SU-DHL-6 (cell line): ENCODE measurements at regions not wholly inside any gene's neighbourhood (a gene's known extent, or its start where the extent isn't known, plus 50 kb on each side); places are given as distances from the start of the nearest gene placed in this dataset.
"Not testable (repeated sequence)": the region's sequence is repeated elsewhere in the genome, so short reads cannot be mapped to it uniquely, and the experiment has no call there.

Source experiments
- H2AFZ ChIP-seq: fragments of 200-600 bp; sonication (generic); 2 replicates; pipeline ENCODE4 v1.6.1; 2014; ENCODE audit warnings: low read depth, mild to moderate bottlenecking, moderate library complexity, mixed read lengths, antibody characterized with exemption, low read length; ENCODE audit not compliant: severe bottlenecking
- H3F3A ChIP-seq: fragments of 200-600 bp; shearing (Covaris generic); 2 replicates; pipeline ENCODE4 v1.6.0; 2016; ENCODE audit warnings: antibody characterized with exemption, mild to moderate bottlenecking; ENCODE audit not compliant: insufficient read depth
- H3K27ac ChIP-seq: fragments of 200-600 bp; sonication (generic); 2 replicates; pipeline ENCODE4 v1.5.1; 2016; ENCODE audit warnings: low read depth, mild to moderate bottlenecking, low read length, moderate library complexity, mixed read lengths
- H3K27me3 ChIP-seq: fragments of 200-600 bp; sonication (generic), shearing (Covaris generic); 2 replicates; pipeline ENCODE4 v1.6.0; 2014; ENCODE audit warnings: mild to moderate bottlenecking, low read length
- H3K36me3 ChIP-seq: fragments of 200-600 bp; sonication (generic); 2 replicates; pipeline ENCODE4 v1.6.1; 2014; ENCODE audit warnings: mild to moderate bottlenecking, low read length, mixed read lengths
- H3K4me2 ChIP-seq: fragments of 300-600, 200-600 bp; shearing (Covaris generic), sonication (generic); 2 replicates; pipeline ENCODE4 v1.6.0; 2014; ENCODE audit warnings: low read length, low read depth, mild to moderate bottlenecking; ENCODE audit not compliant: poor library complexity, severe bottlenecking
- H3K4me3 ChIP-seq: fragments of 200-600 bp; sonication (generic); 2 replicates; pipeline ENCODE4 v1.5.1; 2014; ENCODE audit warnings: antibody characterized with exemption, low read length, mild to moderate bottlenecking, mixed read lengths; ENCODE audit not compliant: insufficient read depth, poor library complexity, severe bottlenecking
- H3K79me2 ChIP-seq: fragments of 200-600 bp; sonication (generic); 2 replicates; pipeline ENCODE4 v1.6.1; 2014; ENCODE audit warnings: mild to moderate bottlenecking, low read length, moderate library complexity; ENCODE audit not compliant: insufficient read depth
- H3K9ac ChIP-seq: fragments of 200-600 bp; sonication (generic); 2 replicates; pipeline ENCODE4 v1.7.0; 2014; ENCODE audit warnings: mild to moderate bottlenecking, low read length
- H3K9me2 ChIP-seq: fragments of 200-600 bp; sonication (generic); replicated peaks from 2 replicates; pipeline ENCODE4 v1.6.1; 2014; ENCODE audit warnings: low read length; ENCODE audit not compliant: insufficient read depth
- H3K9me3 ChIP-seq: fragments of 200-600 bp; sonication (generic); 2 replicates; pipeline ENCODE4 v1.6.1; 2014; ENCODE audit warnings: low read length, mixed read lengths; ENCODE audit not compliant: insufficient read depth
- H4K20me1 ChIP-seq: fragments of 200-600 bp; sonication (generic); 2 replicates; pipeline ENCODE4 v1.6.1; 2014; ENCODE audit warnings: low read depth, mild to moderate bottlenecking, antibody characterized with exemption, low read length, moderate library complexity, mixed read lengths
- EZH2phosphoT487 ChIP-seq: fragments of 200-600 bp; sonication (generic), shearing (Covaris generic); conservative IDR thresholded peaks from 2 replicates; pipeline ENCODE4 v1.6.1; 2018; ENCODE audit warnings: mild to moderate bottlenecking, antibody characterized with exemption, low read length, moderate library complexity, mixed read lengths
- TF ChIP-seq, protein P1 (sequence below): fragments of 200-600 bp; sonication (generic); IDR thresholded peaks from one replicate; pipeline ENCODE4 v1.5.1; 2017; ENCODE audit warnings: antibody characterized with exemption, mild to moderate bottlenecking, low read length, moderate library complexity; ENCODE audit not compliant: insufficient read depth, poor library complexity, severe bottlenecking

DNA sequence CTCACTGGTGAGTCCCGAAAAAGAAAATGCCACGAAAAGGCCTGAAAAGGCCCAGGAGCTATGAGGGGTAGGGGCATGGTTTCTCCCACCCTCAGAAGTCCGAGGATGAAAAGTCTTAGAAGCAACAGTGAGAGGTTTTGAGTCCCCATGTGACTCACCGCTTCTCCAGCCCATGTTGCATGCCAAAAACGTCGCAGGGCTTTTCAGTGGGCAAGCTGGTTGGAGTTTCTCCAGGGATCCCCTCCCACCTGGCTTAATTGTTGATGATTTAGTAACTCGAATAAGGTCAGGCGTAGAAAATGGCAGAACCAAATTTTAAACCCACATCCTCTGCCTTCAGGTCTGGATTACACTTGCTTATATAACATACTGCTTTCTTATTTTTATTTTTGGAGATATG lies 96.3 kb upstream of the ARMC3 start:
- TF ChIP-seq EZH2phosphoT487: no peak
- TF ChIP-seq, protein P1, sequence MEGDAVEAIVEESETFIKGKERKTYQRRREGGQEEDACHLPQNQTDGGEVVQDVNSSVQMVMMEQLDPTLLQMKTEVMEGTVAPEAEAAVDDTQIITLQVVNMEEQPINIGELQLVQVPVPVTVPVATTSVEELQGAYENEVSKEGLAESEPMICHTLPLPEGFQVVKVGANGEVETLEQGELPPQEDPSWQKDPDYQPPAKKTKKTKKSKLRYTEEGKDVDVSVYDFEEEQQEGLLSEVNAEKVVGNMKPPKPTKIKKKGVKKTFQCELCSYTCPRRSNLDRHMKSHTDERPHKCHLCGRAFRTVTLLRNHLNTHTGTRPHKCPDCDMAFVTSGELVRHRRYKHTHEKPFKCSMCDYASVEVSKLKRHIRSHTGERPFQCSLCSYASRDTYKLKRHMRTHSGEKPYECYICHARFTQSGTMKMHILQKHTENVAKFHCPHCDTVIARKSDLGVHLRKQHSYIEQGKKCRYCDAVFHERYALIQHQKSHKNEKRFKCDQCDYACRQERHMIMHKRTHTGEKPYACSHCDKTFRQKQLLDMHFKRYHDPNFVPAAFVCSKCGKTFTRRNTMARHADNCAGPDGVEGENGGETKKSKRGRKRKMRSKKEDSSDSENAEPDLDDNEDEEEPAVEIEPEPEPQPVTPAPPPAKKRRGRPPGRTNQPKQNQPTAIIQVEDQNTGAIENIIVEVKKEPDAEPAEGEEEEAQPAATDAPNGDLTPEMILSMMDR: no peak
- Histone ChIP-seq H3K79me2 (no peaks in the 10 kb centered on the region), H2AFZ (no peak overlapping the region), H3F3A (no peaks in the 10 kb centered on the region), H3K9me3 (no peaks in the 10 kb centered on the region), H3K4me3 (no peak overlapping the region), H4K20me1 (no peaks in the 10 kb centered on the region), H3K27me3 (no peaks in the 10 kb centered on the region), H3K27ac (no peak overlapping the region), H3K36me3 (no peaks in the 10 kb centered on the region), H3K9ac (no peak overlapping the region), H3K9me2 (no peaks in the 10 kb centered on the region), H3K4me2 (no peak overlapping the region)

DNA sequence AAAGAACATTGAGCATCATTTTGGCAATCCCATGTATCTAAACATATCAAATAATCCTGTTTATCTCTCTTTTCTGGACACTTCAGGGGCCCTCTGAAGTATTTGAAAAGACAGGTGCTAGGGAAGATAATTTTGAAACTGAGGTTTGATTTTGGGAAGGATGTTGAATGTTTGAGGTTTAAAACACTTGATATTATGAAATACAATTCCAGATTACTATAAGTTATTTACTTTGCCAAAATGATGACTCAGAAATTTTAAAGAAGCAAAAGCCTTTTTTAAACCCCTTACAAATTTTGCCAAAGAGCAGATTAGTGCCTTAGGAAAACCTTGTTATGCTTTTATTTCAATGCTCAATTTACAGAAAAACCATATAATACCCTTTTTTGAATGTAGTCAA lies 99.1 kb upstream of the ARMC3 start:
- not testable (repeated sequence) for H3K27me3 ChIP-seq, H3K4me3 ChIP-seq, H3K36me3 ChIP-seq, H3K9me2 ChIP-seq, H3K9ac ChIP-seq, H4K20me1 ChIP-seq, H3K4me2 ChIP-seq, H3K79me2 ChIP-seq, H3K9me3 ChIP-seq, H2AFZ ChIP-seq, H3K27ac ChIP-seq, H3F3A ChIP-seq

DNA sequence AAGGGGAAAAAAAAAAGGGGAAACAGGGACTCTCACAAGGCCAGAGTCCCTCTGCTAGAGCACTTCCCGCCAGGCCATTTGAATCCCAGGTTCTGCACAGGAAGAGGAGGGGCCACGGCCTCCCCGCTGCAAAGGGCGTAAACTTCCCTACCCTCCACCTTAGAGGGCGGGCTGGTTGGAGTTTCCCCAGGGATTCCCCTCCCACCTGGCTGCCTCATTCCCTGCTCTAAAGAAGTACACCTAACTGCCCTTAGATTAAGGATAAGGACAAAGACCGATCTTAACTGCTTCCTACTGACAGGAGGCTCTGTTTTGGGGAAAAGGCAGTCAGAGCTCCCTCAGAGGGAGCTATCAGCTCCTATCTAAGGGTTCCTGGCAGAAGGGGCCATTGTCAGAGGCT lies 102.0 kb upstream of the ARMC3 start:
- H3K79me2 ChIP-seq: no peaks in the 10 kb centered on the region
- no peaks in the 10 kb centered on the region for H3K9me2 ChIP-seq
- H3K4me3 ChIP-seq: no peak overlapping the region
- H3F3A ChIP-seq: no peaks in the 10 kb centered on the region
- no peak overlapping the region for H3K9ac ChIP-seq
- no peak overlapping the region for H3K4me2 ChIP-seq
- H4K20me1 ChIP-seq: no peaks in the 10 kb centered on the region
- no peaks in the 10 kb centered on the region for H3K9me3 ChIP-seq
- TF ChIP-seq, protein P1: no peak
- TF ChIP-seq EZH2phosphoT487: no peak
- H3K27me3 ChIP-seq: no peaks in the 10 kb centered on the region
- no peaks in the 10 kb centered on the region for H3K36me3 ChIP-seq
- H2AFZ ChIP-seq: no peak overlapping the region
- no peak overlapping the region for H3K27ac ChIP-seq

DNA sequence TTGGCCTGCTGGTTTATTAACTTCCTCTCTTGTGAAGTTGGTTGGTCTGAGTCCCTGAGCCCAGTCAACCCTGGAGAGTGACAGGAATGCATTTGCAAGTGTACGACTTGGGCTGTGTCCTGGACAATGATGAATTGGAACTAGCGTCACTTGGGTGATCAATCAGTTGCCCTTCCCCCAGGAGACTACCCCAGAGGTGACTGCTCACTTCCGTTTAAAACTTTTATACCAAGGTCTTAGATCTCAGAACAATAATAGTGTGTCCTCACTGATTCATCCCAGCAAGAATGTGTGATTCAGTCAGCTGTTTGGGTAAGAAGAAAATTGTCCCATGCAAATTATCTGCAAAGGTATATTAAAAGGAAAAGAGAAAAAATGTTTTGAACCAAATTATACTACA lies 102.9 kb upstream of the ARMC3 start:
- Histone ChIP-seq H2AFZ (no peak overlapping the region), H4K20me1 (no peaks in the 10 kb centered on the region), H3K9me3 (no peaks in the 10 kb centered on the region), H3K9ac (no peak overlapping the region), H3K27me3 (no peaks in the 10 kb centered on the region), H3K4me2 (no peak overlapping the region), H3K79me2 (no peaks in the 10 kb centered on the region), H3K27ac (no peak overlapping the region), H3K4me3 (no peak overlapping the region), H3F3A (no peaks in the 10 kb centered on the region), H3K9me2 (no peaks in the 10 kb centered on the region), H3K36me3 (no peaks in the 10 kb centered on the region)
- TF ChIP-seq EZH2phosphoT487: no peak
- TF ChIP-seq, protein P1: no peak
